Prostate gland (tissue), 2 donors: ENCODE measurements at regions not wholly inside any gene's neighbourhood (a gene's known extent, or its start where the extent isn't known, plus 50 kb on each side); places are given as distances from the start of the nearest gene placed in this dataset.
"Not testable (repeated sequence)": the region's sequence is repeated elsewhere in the genome, so short reads cannot be mapped to it uniquely, and the experiment has no call there.

Source experiments
- DNase-seq: peaks from one replicate; pipeline ENCODE4 v3.0.0-alpha.2; 2019; ENCODE audit warnings: low spot score
- H3K27ac ChIP-seq, 2 donors: fragments of 200-600 bp; sonication (generic); 2 replicates each; pipeline ENCODE4 v1.5.1; 2017 to 2019
- H3K27me3 ChIP-seq: fragments of 200-600 bp; sonication (generic); replicated peaks from 2 replicates; pipeline ENCODE4 v1.5.1; 2019; ENCODE audit not compliant: insufficient read depth
- H3K36me3 ChIP-seq, 2 donors: fragments of 200-600 bp; sonication (generic); 1 replicate in 1 of 2; 2 replicates in 1 of 2; pipeline versions ENCODE4 v1.5.1 to v1.8.1; 2017 to 2019
- H3K4me1 ChIP-seq: fragments of 200-600 bp; sonication (generic); replicated peaks from 2 replicates; pipeline ENCODE4 v1.5.1; 2019
- H3K4me3 ChIP-seq, 2 donors: fragments of 200-600 bp; sonication (generic); 2 replicates each; pipeline ENCODE4 v1.5.1; 2017 to 2019
- H3K9me3 ChIP-seq: fragments of 200-600 bp; sonication (generic); 2 replicates; pipeline ENCODE4 v1.5.1; 2017
- CTCF ChIP-seq, 4 experiments: fragments of 200-600 bp in 2 of 4; fragments of 450-650 bp in 2 of 4; sonication (generic) in 2 of 4; IDR thresholded peaks; 1 replicate in 3 of 4; 2 replicates in 1 of 4; pipeline ENCODE4 v1.5.1; 2016 to 2019; ENCODE audit warnings: antibody characterized with exemption in 4 of 4, mild to moderate bottlenecking in 2 of 4, moderate library complexity in 2 of 4
- POLR2A ChIP-seq: fragments of 450-650 bp; IDR thresholded peaks from one replicate; pipeline ENCODE4 v1.6.1; 2016; ENCODE audit warnings: antibody characterized with exemption, mild to moderate bottlenecking
- POLR2AphosphoS5 ChIP-seq: sonication (generic); formaldehyde crosslinking; IDR thresholded peaks from one replicate; pipeline ENCODE4 v1.6.1; 2017; ENCODE audit warnings: antibody characterized with exemption
- WGBS: methylation state at CpG from one replicate; pipeline ENCODE4 v1.1.5; 2018; 5-methylcytosine and 5-hydroxymethylcytosine counted together
- intact Hi-C: fragments of 100-400 bp; cut with DNase I; formaldehyde crosslinking; loops from one replicate; pipeline ENCODE4 v1.14.2; 2022

GRCh38 chr1:193884848-193885558 is 698.6 kb upstream of the B3GALT2 start:
- H3K27me3 ChIP-seq = no peaks in the 10 kb centered on the region
- no peaks in the 10 kb centered on the region for H3K9me3 ChIP-seq
- no peak overlapping the region for H3K4me3 ChIP-seq
- H3K36me3 ChIP-seq = no peaks in the 10 kb centered on the region
- H3K4me1 ChIP-seq = no peaks in the 10 kb centered on the region
- H3K27ac ChIP-seq = no peak overlapping the region
- intact Hi-C loops = no loop called here
- TF ChIP-seq POLR2AphosphoS5 (no peak), CTCF (IDR thresholded peaks at IDR 0.05) (no peak), POLR2A (no peak)
- WGBS = 91% methylated on average over 11 of the region's 11 CpGs
- DNase-seq = no peak

- intact Hi-C loops, DNase-seq, H3K36me3 ChIP-seq, H3K9me3 ChIP-seq, H3K4me1 ChIP-seq, H3K4me3 ChIP-seq, H3K27me3 ChIP-seq, H3K27ac ChIP-seq: not testable (repeated sequence)
- WGBS = 70% methylated on average over 1 of the region's 1 CpG
Measured at GRCh38 chr1:193877920-193878319, 691.5 kb upstream of the B3GALT2 start.

- H3K4me1 ChIP-seq = no peaks in the 10 kb centered on the region
- DNase-seq = no peak
- intact Hi-C loops = no loop called here
- no peak overlapping the region for H3K4me3 ChIP-seq
- no peak overlapping the region for H3K27ac ChIP-seq
- 63% methylated on average over 5 of the region's 5 CpGs for WGBS
- H3K36me3 ChIP-seq = no peaks in the 10 kb centered on the region
- H3K9me3 ChIP-seq = no peaks in the 10 kb centered on the region
- no peaks in the 10 kb centered on the region for H3K27me3 ChIP-seq
- TF ChIP-seq POLR2AphosphoS5 (no peak), POLR2A (no peak), CTCF (IDR thresholded peaks at IDR 0.05) (no peak)
Measured at GRCh38 chr1:193868425-193868824, 682.0 kb upstream of the B3GALT2 start.

DNA sequence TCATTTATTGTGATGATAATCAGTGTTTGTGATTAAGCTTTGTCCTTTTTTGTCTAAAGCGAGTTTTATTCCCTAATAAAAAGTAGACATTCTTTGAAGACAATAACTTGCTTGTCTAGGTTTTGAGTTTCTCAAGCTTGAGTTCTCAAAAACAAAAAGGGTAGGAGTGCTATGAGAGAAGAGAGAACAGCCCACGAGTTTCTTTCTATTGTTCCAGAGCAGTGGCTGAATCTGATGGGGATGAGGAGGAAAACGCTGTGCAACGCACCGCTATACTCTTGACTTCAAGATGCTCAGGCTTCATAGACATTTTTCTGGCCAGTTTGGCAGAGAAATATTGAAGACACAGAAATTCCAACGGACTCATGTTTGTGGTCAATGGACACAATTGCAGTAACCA is 669.8 kb upstream of the B3GALT2 start:
- Histone ChIP-seq H3K4me1 (no peaks in the 10 kb centered on the region), H3K27ac (no peak overlapping the region), H3K36me3 (no peaks in the 10 kb centered on the region), H3K4me3 (no peak overlapping the region), H3K9me3 (no peaks in the 10 kb centered on the region), H3K27me3 (no peaks in the 10 kb centered on the region)
- whole genome bisulfite sequencing = 58% methylated on average over 6 of the region's 6 CpGs
- intact Hi-C loops = no loop called here
- no peak for DNase-seq
- TF ChIP-seq CTCF (IDR thresholded peaks at IDR 0.05) (no peak), POLR2A (no peak), POLR2AphosphoS5 (no peak)

DNA sequence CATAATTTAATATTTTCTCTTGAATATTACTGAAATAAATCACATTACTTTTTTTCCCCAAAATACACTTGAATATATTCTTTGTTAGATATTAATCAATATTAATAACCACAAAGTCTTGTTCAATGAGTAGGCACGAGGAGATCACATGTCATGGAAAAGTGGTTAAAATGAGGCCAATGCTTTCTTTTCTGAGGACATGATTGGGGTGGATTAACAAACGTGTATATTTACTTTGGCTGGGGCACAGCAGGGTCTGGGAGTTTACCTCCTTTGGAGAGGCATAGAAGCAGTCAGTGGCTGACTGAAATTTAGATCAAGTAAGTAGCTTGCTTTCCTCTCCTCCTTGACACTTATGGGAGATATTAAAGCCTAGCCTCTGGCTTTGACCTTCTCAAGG is 664.3 kb upstream of the B3GALT2 start:
- H3K9me3 ChIP-seq = no peaks in the 10 kb centered on the region
- H3K4me3 ChIP-seq = no peak overlapping the region
- DNase-seq = no peak
- 44% methylated on average over 2 of the region's 2 CpGs for WGBS
- H3K36me3 ChIP-seq = no peaks in the 10 kb centered on the region
- intact Hi-C loops = no loop called here
- H3K4me1 ChIP-seq = no peaks in the 10 kb centered on the region
- H3K27me3 ChIP-seq = no peaks in the 10 kb centered on the region
- H3K27ac ChIP-seq = no peak overlapping the region
- TF ChIP-seq CTCF (IDR thresholded peaks at IDR 0.05) = no peak
- no peak for TF ChIP-seq POLR2AphosphoS5
- TF ChIP-seq POLR2A = no peak
